NB4 (cell line): ENCODE measurements at regions not wholly inside any gene's neighbourhood (a gene's known extent, or its start where the extent isn't known, plus 50 kb on each side); places are given as distances from the start of the nearest gene placed in this dataset.

ENCODE experiments used
- MYC ChIP-seq: IDR thresholded peaks from 2 replicates; pipeline ENCODE4 v1.6.1; 2011; ENCODE audit warnings: low read depth, low read length
- POLR2A ChIP-seq: IDR thresholded peaks from 2 replicates; pipeline ENCODE4 v1.6.1; 2011; ENCODE audit warnings: mild to moderate bottlenecking; ENCODE audit not compliant: insufficient read length; ENCODE audit errors: extremely low read depth
- TF ChIP-seq, protein P1 (sequence below): IDR thresholded peaks from one replicate; pipeline ENCODE4 v1.5.1; 2012; ENCODE audit warnings: low read depth, low read length
- TF ChIP-seq, protein P2 (sequence below): IDR thresholded peaks from 2 replicates; pipeline ENCODE4 v1.6.1; 2011; ENCODE audit warnings: low read depth, low read length

DNA sequence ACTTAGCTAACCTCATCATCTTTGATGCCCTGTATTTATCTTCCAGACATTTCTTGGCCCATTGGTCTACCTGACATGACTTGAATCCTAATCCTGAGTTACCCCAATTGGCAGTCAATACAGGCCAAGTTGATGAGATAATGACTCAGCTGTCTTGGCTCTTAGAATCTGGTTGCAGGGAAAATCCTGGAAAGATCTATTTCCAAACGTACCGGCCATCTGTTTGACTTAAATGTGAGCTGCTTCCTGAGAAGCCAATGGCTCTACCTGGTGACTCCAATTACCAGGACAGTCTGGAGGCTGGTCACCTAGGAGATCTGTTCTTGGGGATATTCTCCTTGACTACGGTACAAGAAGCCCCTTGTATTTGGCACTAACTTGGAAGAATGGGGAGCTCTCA, 475.2 kb upstream of the BRINP1 start:
- TF ChIP-seq, protein P1, sequence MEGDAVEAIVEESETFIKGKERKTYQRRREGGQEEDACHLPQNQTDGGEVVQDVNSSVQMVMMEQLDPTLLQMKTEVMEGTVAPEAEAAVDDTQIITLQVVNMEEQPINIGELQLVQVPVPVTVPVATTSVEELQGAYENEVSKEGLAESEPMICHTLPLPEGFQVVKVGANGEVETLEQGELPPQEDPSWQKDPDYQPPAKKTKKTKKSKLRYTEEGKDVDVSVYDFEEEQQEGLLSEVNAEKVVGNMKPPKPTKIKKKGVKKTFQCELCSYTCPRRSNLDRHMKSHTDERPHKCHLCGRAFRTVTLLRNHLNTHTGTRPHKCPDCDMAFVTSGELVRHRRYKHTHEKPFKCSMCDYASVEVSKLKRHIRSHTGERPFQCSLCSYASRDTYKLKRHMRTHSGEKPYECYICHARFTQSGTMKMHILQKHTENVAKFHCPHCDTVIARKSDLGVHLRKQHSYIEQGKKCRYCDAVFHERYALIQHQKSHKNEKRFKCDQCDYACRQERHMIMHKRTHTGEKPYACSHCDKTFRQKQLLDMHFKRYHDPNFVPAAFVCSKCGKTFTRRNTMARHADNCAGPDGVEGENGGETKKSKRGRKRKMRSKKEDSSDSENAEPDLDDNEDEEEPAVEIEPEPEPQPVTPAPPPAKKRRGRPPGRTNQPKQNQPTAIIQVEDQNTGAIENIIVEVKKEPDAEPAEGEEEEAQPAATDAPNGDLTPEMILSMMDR = no peak
- no peak for TF ChIP-seq POLR2A
- TF ChIP-seq, protein P2, sequence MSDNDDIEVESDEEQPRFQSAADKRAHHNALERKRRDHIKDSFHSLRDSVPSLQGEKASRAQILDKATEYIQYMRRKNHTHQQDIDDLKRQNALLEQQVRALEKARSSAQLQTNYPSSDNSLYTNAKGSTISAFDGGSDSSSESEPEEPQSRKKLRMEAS = no peak
- no peak for TF ChIP-seq MYC
